GM23338 (cell line): ENCODE measurements at regions not wholly inside any gene's neighbourhood (a gene's known extent, or its start where the extent isn't known, plus 50 kb on each side); places are given as distances from the start of the nearest gene placed in this dataset.

Experiments used
- ATAC-seq: fragments of 200-7000 bp; cut with Tn5 transposase; 3 replicates; pipeline ENCODE4 v1.9.1; 2020
- DNase-seq: peaks from one replicate; pipeline ENCODE4 v3.0.0-alpha.2; 2015; ENCODE audit warnings: low spot score
- H2AFZ ChIP-seq: fragments of 200-600 bp; sonication (generic); 2 replicates; pipeline ENCODE4 v1.8.0; 2016; ENCODE audit warnings: antibody characterized with exemption, mild to moderate bottlenecking, moderate library complexity
- H3F3A ChIP-seq: fragments of 200-600 bp; sonication (generic); replicated peaks from 2 replicates; pipeline ENCODE4 v1.8.0; 2017; ENCODE audit warnings: antibody characterized with exemption, mixed run types, low read depth
- H3K27ac ChIP-seq: fragments of 200-600 bp; sonication (generic); 2 replicates; pipeline ENCODE4 v1.6.1; 2016; ENCODE audit warnings: low read depth
- H3K27me3 ChIP-seq: fragments of 200-600 bp; sonication (generic); 2 replicates; pipeline ENCODE4 v1.8.0; 2016; ENCODE audit warnings: mild to moderate bottlenecking, mixed run types, moderate library complexity; ENCODE audit not compliant: insufficient read depth
- H3K36me3 ChIP-seq: fragments of 200-600 bp; sonication (generic); 2 replicates; pipeline ENCODE4 v1.8.0; 2016; ENCODE audit warnings: mild to moderate bottlenecking; ENCODE audit not compliant: insufficient read depth
- H3K4me1 ChIP-seq: fragments of 200-600 bp; sonication (generic); 2 replicates; pipeline ENCODE4 v1.8.0; 2016; ENCODE audit warnings: mild to moderate bottlenecking, moderate library complexity; ENCODE audit not compliant: insufficient read depth
- H3K4me2 ChIP-seq: fragments of 200-600 bp; sonication (generic); 2 replicates; pipeline ENCODE4 v1.7.1; 2017; ENCODE audit warnings: mixed run types
- H3K4me3 ChIP-seq: fragments of 200-600 bp; sonication (generic); 2 replicates; pipeline ENCODE4 v1.6.1; 2016; ENCODE audit warnings: mixed run types
- H3K79me2 ChIP-seq: fragments of 200-600 bp; sonication (generic); replicated peaks from 2 replicates; pipeline ENCODE4 v1.8.0; 2017; ENCODE audit warnings: mild to moderate bottlenecking; ENCODE audit not compliant: insufficient read depth
- H3K9me2 ChIP-seq: fragments of 200-600 bp; sonication (generic); 2 replicates; pipeline ENCODE4 v1.8.0; 2017; ENCODE audit not compliant: insufficient read depth
- H4K20me1 ChIP-seq: fragments of 200-600 bp; sonication (generic); replicated peaks from 2 replicates; pipeline ENCODE4 v1.8.0; 2017; ENCODE audit warnings: mild to moderate bottlenecking; ENCODE audit not compliant: insufficient read depth
- H3K27ac Mint-ChIP-seq: 2 replicates; pipeline ENCODE4 v1.8.0; 2020; ENCODE audit warnings: inconsistent platforms, mild to moderate bottlenecking, moderate library complexity, mixed read lengths
- H3K27me3 Mint-ChIP-seq: 3 replicates; pipeline ENCODE4 v1.8.0; 2022; ENCODE audit warnings: low read depth, mild to moderate bottlenecking, moderate library complexity, mixed read lengths, inconsistent platforms; ENCODE audit not compliant: insufficient read depth, poor library complexity
- H3K36me3 Mint-ChIP-seq: 3 replicates; pipeline ENCODE4 v1.8.0; 2021; ENCODE audit warnings: low read depth, mild to moderate bottlenecking, inconsistent platforms, moderate library complexity, mixed read lengths
- H3K4me1 Mint-ChIP-seq: 3 replicates; pipeline ENCODE4 v1.8.0; 2020; ENCODE audit warnings: mild to moderate bottlenecking, inconsistent platforms, mixed read lengths
- H3K4me3 Mint-ChIP-seq: 3 replicates; pipeline ENCODE4 v1.8.0; 2021; ENCODE audit warnings: moderate library complexity, mild to moderate bottlenecking, inconsistent platforms, mixed read lengths
- H3K9me3 Mint-ChIP-seq: 3 replicates; pipeline ENCODE4 v1.8.0; 2020; ENCODE audit warnings: moderate library complexity, mild to moderate bottlenecking, inconsistent platforms, mixed read lengths
- CREB1 ChIP-seq: fragments of 250-450 bp; sonication (Bioruptor Pico); IDR thresholded peaks from 2 replicates; pipeline ENCODE4 v1.5.0; 2020; ENCODE audit warnings: low read depth, mild to moderate bottlenecking, moderate library complexity
- EZH2 ChIP-seq: fragments of 200-600 bp; sonication (generic); IDR thresholded peaks from one replicate; pipeline ENCODE4 v1.8.0; 2017; ENCODE audit warnings: antibody characterized with exemption, mild to moderate bottlenecking, low read depth; ENCODE audit not compliant: unreplicated experiment
- EZH2phosphoT487 ChIP-seq: fragments of 200-600 bp; sonication (generic); IDR thresholded peaks from one replicate; pipeline ENCODE4 v1.8.1; 2018; ENCODE audit warnings: antibody characterized with exemption; ENCODE audit not compliant: unreplicated experiment
- JUNB ChIP-seq: IDR thresholded peaks from one replicate; pipeline ENCODE4 v1.6.1; 2016; ENCODE audit warnings: antibody characterized with exemption; ENCODE audit not compliant: unreplicated experiment
- NANOG ChIP-seq: IDR thresholded peaks from 2 replicates; pipeline ENCODE4 v1.6.1; 2016; ENCODE audit warnings: antibody characterized with exemption, borderline replicate concordance
- POLR2AphosphoS5 ChIP-seq: IDR thresholded peaks from 2 replicates; pipeline ENCODE4 v1.6.1; 2016; ENCODE audit warnings: antibody characterized with exemption, low read depth
- STAT1 ChIP-seq: IDR thresholded peaks from one replicate; pipeline ENCODE4 v1.6.1; 2016; ENCODE audit warnings: antibody characterized with exemption; ENCODE audit not compliant: unreplicated experiment
- ZNF114 ChIP-seq: fragments of 250-450 bp; sonication (Bioruptor Pico); IDR thresholded peaks from 2 replicates; pipeline ENCODE4 v1.5.0; 2020; ENCODE audit warnings: mild to moderate bottlenecking, moderate library complexity
- ZNF331 ChIP-seq: fragments of 250-450 bp; sonication (Bioruptor Pico); IDR thresholded peaks from 2 replicates; pipeline ENCODE4 v1.5.0; 2020; ENCODE audit warnings: low read depth, mild to moderate bottlenecking, moderate library complexity
- TF ChIP-seq, protein P1 (sequence below): IDR thresholded peaks from one replicate; pipeline ENCODE4 v1.6.1; 2018; ENCODE audit warnings: antibody characterized with exemption; ENCODE audit not compliant: unreplicated experiment
- TF ChIP-seq, protein P2 (sequence below): fragments of 250-450 bp; sonication (Bioruptor Pico); IDR thresholded peaks from 2 replicates; pipeline ENCODE4 v1.5.0; 2020; ENCODE audit warnings: mild to moderate bottlenecking, moderate library complexity
- TF ChIP-seq, protein P3 (sequence below), 2 experiments: fragments of 200-600 bp in 1 of 2; sonication (generic) in 1 of 2; conservative IDR thresholded peaks; 2 replicates each; pipeline versions ENCODE4 v1.5.1 to v1.6.1; 2016 to 2017; ENCODE audit warnings: antibody characterized with exemption in 2 of 2, low read depth in 2 of 2, mild to moderate bottlenecking in 2 of 2, moderate library complexity in 1 of 2
- TF ChIP-seq, protein P4 (sequence below): IDR thresholded peaks from 2 replicates; pipeline ENCODE4 v1.6.1; 2016; ENCODE audit warnings: antibody characterized with exemption

DNA sequence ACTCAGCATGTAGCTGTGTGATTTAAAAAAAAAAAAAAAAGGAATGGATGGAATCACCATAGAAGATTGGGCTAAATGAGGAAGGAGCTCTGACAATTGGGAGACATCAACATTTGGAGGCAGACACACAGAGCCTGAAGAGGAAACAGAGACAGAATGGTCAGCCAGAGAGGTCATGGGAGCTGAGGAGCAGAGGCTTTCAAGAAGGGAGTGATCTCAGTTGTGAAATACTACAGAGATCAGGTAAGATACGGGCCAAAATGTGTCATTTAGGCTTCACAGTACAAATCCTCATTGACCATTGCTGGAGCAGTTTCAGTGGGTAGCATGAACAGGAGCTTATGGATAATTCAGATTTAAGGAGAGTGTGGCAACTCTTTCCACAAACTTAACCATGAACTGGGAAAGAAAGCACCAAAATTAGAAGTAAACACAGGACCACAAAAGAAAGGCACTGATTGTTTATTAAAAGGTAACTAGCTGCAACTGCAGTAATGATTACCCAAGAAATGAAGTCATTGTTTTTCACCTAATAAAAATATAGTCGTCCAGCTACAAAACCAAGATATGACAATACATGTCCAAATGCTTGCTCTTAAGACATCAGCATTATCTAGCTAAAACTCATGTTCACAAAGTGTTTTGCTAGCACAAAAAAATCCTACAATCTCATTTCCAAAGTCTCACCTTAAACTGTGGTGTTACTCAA, 203.2 kb downstream of the DHX15 start:
- no peaks in the 10 kb centered on the region for H3K79me2 ChIP-seq
- H3K9me3 Mint-ChIP-seq, result 0 out of 3 replicates have a peak, but pooled peaks cover 4% of the 10 kb centered on the region
- H3K36me3 Mint-ChIP-seq, result no peaks in the 10 kb centered on the region; the same call in 2 of the 3 replicates
- H3K27ac Mint-ChIP-seq, result no peak overlapping the region
- no peaks in the 10 kb centered on the region for H3K27me3 ChIP-seq
- no peak overlapping the region for H3K4me3 Mint-ChIP-seq
- H3K27ac ChIP-seq, result no peak overlapping the region
- H2AFZ ChIP-seq, result no peak overlapping the region
- no peaks in the 10 kb centered on the region for H4K20me1 ChIP-seq
- H3K4me3 ChIP-seq, result no peak overlapping the region
- DNase-seq, result no peak
- no peak for ATAC-seq
- no peaks in the 10 kb centered on the region for H3F3A ChIP-seq
- no peaks in the 10 kb centered on the region for H3K4me1 ChIP-seq
- H3K9me2 ChIP-seq, result no peaks in the 10 kb centered on the region
- H3K36me3 ChIP-seq, result no peaks in the 10 kb centered on the region
- no peak for TF ChIP-seq ZNF114 (CRISPR knock-in tag)
- no peak for TF ChIP-seq JUNB
- no peak for TF ChIP-seq POLR2AphosphoS5
- TF ChIP-seq, protein P1, sequence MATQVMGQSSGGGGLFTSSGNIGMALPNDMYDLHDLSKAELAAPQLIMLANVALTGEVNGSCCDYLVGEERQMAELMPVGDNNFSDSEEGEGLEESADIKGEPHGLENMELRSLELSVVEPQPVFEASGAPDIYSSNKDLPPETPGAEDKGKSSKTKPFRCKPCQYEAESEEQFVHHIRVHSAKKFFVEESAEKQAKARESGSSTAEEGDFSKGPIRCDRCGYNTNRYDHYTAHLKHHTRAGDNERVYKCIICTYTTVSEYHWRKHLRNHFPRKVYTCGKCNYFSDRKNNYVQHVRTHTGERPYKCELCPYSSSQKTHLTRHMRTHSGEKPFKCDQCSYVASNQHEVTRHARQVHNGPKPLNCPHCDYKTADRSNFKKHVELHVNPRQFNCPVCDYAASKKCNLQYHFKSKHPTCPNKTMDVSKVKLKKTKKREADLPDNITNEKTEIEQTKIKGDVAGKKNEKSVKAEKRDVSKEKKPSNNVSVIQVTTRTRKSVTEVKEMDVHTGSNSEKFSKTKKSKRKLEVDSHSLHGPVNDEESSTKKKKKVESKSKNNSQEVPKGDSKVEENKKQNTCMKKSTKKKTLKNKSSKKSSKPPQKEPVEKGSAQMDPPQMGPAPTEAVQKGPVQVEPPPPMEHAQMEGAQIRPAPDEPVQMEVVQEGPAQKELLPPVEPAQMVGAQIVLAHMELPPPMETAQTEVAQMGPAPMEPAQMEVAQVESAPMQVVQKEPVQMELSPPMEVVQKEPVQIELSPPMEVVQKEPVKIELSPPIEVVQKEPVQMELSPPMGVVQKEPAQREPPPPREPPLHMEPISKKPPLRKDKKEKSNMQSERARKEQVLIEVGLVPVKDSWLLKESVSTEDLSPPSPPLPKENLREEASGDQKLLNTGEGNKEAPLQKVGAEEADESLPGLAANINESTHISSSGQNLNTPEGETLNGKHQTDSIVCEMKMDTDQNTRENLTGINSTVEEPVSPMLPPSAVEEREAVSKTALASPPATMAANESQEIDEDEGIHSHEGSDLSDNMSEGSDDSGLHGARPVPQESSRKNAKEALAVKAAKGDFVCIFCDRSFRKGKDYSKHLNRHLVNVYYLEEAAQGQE, result no peak
- no peak for TF ChIP-seq EZH2
- TF ChIP-seq, protein P2, sequence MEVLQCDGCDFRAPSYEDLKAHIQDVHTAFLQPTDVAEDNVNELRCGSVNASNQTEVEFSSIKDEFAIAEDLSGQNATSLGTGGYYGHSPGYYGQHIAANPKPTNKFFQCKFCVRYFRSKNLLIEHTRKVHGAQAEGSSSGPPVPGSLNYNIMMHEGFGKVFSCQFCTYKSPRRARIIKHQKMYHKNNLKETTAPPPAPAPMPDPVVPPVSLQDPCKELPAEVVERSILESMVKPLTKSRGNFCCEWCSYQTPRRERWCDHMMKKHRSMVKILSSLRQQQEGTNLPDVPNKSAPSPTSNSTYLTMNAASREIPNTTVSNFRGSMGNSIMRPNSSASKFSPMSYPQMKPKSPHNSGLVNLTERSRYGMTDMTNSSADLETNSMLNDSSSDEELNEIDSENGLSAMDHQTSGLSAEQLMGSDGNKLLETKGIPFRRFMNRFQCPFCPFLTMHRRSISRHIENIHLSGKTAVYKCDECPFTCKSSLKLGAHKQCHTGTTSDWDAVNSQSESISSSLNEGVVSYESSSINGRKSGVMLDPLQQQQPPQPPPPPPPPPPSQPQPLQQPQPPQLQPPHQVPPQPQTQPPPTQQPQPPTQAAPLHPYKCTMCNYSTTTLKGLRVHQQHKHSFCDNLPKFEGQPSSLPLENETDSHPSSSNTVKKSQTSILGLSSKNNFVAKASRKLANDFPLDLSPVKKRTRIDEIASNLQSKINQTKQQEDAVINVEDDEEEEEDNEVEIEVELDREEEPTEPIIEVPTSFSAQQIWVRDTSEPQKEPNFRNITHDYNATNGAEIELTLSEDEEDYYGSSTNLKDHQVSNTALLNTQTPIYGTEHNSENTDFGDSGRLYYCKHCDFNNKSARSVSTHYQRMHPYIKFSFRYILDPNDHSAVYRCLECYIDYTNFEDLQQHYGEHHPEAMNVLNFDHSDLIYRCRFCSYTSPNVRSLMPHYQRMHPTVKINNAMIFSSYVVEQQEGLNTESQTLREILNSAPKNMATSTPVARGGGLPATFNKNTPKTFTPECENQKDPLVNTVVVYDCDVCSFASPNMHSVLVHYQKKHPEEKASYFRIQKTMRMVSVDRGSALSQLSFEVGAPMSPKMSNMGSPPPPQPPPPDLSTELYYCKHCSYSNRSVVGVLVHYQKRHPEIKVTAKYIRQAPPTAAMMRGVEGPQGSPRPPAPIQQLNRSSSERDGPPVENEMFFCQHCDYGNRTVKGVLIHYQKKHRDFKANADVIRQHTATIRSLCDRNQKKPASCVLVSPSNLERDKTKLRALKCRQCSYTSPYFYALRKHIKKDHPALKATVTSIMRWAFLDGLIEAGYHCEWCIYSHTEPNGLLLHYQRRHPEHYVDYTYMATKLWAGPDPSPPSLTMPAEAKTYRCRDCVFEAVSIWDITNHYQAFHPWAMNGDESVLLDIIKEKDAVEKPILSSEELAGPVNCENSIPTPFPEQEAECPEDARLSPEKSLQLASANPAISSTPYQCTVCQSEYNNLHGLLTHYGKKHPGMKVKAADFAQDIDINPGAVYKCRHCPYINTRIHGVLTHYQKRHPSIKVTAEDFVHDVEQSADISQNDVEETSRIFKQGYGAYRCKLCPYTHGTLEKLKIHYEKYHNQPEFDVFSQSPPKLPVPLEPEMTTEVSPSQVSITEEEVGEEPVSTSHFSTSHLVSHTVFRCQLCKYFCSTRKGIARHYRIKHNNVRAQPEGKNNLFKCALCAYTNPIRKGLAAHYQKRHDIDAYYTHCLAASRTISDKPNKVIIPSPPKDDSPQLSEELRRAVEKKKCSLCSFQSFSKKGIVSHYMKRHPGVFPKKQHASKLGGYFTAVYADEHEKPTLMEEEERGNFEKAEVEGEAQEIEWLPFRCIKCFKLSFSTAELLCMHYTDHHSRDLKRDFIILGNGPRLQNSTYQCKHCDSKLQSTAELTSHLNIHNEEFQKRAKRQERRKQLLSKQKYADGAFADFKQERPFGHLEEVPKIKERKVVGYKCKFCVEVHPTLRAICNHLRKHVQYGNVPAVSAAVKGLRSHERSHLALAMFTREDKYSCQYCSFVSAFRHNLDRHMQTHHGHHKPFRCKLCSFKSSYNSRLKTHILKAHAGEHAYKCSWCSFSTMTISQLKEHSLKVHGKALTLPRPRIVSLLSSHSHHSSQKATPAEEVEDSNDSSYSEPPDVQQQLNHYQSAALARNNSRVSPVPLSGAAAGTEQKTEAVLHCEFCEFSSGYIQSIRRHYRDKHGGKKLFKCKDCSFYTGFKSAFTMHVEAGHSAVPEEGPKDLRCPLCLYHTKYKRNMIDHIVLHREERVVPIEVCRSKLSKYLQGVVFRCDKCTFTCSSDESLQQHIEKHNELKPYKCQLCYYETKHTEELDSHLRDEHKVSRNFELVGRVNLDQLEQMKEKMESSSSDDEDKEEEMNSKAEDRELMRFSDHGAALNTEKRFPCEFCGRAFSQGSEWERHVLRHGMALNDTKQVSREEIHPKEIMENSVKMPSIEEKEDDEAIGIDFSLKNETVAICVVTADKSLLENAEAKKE, result no peak
- TF ChIP-seq CREB1 (CRISPR knock-in tag), result no peak
- TF ChIP-seq, protein P3, sequence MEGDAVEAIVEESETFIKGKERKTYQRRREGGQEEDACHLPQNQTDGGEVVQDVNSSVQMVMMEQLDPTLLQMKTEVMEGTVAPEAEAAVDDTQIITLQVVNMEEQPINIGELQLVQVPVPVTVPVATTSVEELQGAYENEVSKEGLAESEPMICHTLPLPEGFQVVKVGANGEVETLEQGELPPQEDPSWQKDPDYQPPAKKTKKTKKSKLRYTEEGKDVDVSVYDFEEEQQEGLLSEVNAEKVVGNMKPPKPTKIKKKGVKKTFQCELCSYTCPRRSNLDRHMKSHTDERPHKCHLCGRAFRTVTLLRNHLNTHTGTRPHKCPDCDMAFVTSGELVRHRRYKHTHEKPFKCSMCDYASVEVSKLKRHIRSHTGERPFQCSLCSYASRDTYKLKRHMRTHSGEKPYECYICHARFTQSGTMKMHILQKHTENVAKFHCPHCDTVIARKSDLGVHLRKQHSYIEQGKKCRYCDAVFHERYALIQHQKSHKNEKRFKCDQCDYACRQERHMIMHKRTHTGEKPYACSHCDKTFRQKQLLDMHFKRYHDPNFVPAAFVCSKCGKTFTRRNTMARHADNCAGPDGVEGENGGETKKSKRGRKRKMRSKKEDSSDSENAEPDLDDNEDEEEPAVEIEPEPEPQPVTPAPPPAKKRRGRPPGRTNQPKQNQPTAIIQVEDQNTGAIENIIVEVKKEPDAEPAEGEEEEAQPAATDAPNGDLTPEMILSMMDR (conservative IDR thresholded peaks at IDR 0.05; ENCODE audit: low read depth in 2 of 2), result no peak
- TF ChIP-seq, protein P4, sequence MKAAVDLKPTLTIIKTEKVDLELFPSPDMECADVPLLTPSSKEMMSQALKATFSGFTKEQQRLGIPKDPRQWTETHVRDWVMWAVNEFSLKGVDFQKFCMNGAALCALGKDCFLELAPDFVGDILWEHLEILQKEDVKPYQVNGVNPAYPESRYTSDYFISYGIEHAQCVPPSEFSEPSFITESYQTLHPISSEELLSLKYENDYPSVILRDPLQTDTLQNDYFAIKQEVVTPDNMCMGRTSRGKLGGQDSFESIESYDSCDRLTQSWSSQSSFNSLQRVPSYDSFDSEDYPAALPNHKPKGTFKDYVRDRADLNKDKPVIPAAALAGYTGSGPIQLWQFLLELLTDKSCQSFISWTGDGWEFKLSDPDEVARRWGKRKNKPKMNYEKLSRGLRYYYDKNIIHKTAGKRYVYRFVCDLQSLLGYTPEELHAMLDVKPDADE, result no peak
- no peak for TF ChIP-seq STAT1
- TF ChIP-seq EZH2phosphoT487, result no peak
- no peak for TF ChIP-seq NANOG
- TF ChIP-seq ZNF331 (CRISPR knock-in tag), result no peak
- no peak overlapping the region for H3K4me2 ChIP-seq
- H3K27me3 Mint-ChIP-seq, result no peaks in the 10 kb centered on the region
- no peaks in the 10 kb centered on the region for H3K4me1 Mint-ChIP-seq
